ENCODE measurements at regions not wholly inside any gene's neighbourhood (a gene's known extent, or its start where the extent isn't known, plus 50 kb on each side); places are given as distances from the start of the nearest gene placed in this dataset.
A peak's percentile ranks its signal among the peaks of the same experiment; 100 is the strongest.

GRCh38 chr2:217246108-217246507 is 386.2 kb upstream of the TNP1 start:
- no peak for TF ChIP-seq CTCF (conservative IDR thresholded peaks at IDR 0.05; ENCODE audit: control insufficient read depth, insufficient read depth, low read depth, low read length)
- no peak for DNase-seq (ENCODE audit: low read depth)
- no peak overlapping the region for H3K4me3 ChIP-seq (ENCODE audit: control insufficient read depth, low read depth, low read length)

GRCh38 chr2:217244815-217245214 is 385.0 kb upstream of the TNP1 start:
- TF ChIP-seq CTCF (conservative IDR thresholded peaks at IDR 0.05; ENCODE audit: control insufficient read depth, insufficient read depth, low read depth, low read length) = no peak
- no peak overlapping the region for H3K4me3 ChIP-seq (ENCODE audit: control insufficient read depth, low read depth, low read length)
- DNase-seq (ENCODE audit: low read depth) = no peak

GRCh38 chr2:217242947-217243346 is 383.1 kb upstream of the TNP1 start:
- DNase-seq (ENCODE audit: low read depth) = no peak
- H3K4me3 ChIP-seq (ENCODE audit: control insufficient read depth, low read depth, low read length) = no peak overlapping the region
- no peak for TF ChIP-seq CTCF (conservative IDR thresholded peaks at IDR 0.05; ENCODE audit: control insufficient read depth, insufficient read depth, low read depth, low read length)

- no peak for DNase-seq (ENCODE audit: low read depth)
- TF ChIP-seq CTCF (conservative IDR thresholded peaks at IDR 0.05; ENCODE audit: control insufficient read depth, insufficient read depth, low read depth, low read length) = no peak
- H3K4me3 ChIP-seq (ENCODE audit: control insufficient read depth, low read depth, low read length) = no peak overlapping the region
Measured at GRCh38 chr2:217231724-217232123, 371.9 kb upstream of the TNP1 start.

- no peak for DNase-seq (ENCODE audit: low read depth)
Measured at GRCh38 chr2:217231212-217231611, 371.3 kb upstream of the TNP1 start.

GRCh38 chr2:217228732-217229131 is 368.9 kb upstream of the TNP1 start:
- peak; percentile 54 for DNase-seq (ENCODE audit: low read depth)
- TF ChIP-seq CTCF (conservative IDR thresholded peaks at IDR 0.05; ENCODE audit: control insufficient read depth, insufficient read depth, low read depth, low read length) = no peak
- no peak overlapping the region for H3K4me3 ChIP-seq (ENCODE audit: control insufficient read depth, low read depth, low read length)

More at GRCh38 chr2:217231212-217231611, 371.3 kb upstream of the TNP1 start:
- no peak for TF ChIP-seq CTCF (conservative IDR thresholded peaks at IDR 0.05; ENCODE audit: control insufficient read depth, insufficient read depth, low read depth, low read length)
- H3K4me3 ChIP-seq (ENCODE audit: control insufficient read depth, low read depth, low read length) = no peak overlapping the region

- no peak overlapping the region for H3K4me3 ChIP-seq (ENCODE audit: control insufficient read depth, low read depth, low read length)
- no peak for DNase-seq (ENCODE audit: low read depth)
- TF ChIP-seq CTCF (conservative IDR thresholded peaks at IDR 0.05; ENCODE audit: control insufficient read depth, insufficient read depth, low read depth, low read length) = no peak
Measured at GRCh38 chr2:217227794-217228193, 367.9 kb upstream of the TNP1 start.
